Ramos (cell line): ENCODE measurements at regions not wholly inside any gene's neighbourhood (a gene's known extent, or its start where the extent isn't known, plus 50 kb on each side); places are given as distances from the start of the nearest gene placed in this dataset.
"Not testable (repeated sequence)": the region's sequence is repeated elsewhere in the genome, so short reads cannot be mapped to it uniquely, and the experiment has no call there.

ENCODE experiments used
- in situ Hi-C: fragments of 300-500 bp; cut with MboI; formaldehyde crosslinking; loops from one replicate; pipeline ENCODE4 v1.14.3; 2022; ENCODE audit warnings: low sequenced_read_pairs; ENCODE audit not compliant: unreplicated experiment

- in situ Hi-C loops, result not testable (repeated sequence)
Measured at GRCh38 chr3:14272041-14272958, 93.7 kb downstream of the LSM3 start.

DNA sequence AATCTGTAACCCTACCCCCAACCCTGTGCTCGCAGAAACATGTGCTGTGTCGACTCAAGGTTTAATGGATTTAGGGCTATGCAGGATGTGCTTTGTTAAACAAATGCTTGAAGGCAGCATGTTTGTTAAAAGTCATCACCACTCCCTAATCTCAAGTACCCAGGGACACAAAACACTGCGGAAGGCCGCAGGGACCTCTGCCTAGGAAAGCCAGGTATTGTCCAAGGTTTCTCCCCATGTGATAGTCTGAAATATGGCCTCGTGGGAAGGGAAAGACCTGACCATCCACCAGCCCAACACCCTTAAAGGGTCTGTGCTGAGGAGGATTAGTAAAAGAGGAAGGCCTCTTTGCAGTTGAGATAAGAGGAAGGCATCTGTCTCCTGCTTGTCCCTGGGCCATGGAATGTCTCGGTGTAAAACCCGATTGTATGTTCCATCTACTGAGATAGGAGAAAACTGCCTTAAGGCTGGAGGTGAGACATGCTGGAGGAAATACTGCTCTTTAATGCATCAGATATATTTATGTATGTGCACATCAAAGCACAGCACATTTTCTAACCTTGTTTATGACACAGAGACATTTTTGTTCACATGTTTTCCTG is 94.4 kb downstream of the LSM3 start:
- in situ Hi-C loops, result not testable (repeated sequence)

DNA sequence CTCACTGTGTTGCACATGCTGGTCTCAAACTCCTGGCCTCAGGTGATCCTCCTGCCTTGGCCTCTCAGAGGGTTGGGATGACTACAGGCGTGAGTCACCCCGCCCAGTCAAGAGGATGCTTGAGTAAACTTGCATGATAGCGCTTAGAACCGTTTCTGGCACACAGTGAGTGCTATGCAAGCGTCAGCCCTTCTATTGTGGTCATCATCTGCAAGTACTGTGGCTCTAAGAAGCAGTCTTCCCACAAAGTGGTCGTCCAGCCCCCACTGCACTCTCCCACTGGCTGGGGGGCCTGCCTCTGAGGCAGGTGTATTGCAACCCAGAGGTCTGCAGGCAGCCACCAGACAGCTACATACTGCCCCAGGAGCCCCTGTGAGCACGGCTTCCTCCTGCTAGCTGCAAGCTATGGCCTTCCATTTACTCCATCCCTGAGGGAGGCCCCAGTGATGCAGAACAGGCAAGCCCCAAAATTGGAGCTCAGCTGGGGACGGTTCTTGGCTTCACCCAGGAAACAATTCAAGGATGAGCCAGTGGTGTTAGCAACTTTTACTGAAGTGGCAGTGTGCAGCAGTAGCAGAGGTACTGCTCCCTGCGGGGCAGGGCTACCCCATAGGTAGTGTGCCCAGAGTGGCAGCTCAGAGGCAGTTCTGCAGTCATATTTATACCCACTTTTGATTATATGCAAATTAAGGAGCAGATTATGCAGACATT is 95.4 kb downstream of the LSM3 start:
- in situ Hi-C loops, result no loop called here

DNA sequence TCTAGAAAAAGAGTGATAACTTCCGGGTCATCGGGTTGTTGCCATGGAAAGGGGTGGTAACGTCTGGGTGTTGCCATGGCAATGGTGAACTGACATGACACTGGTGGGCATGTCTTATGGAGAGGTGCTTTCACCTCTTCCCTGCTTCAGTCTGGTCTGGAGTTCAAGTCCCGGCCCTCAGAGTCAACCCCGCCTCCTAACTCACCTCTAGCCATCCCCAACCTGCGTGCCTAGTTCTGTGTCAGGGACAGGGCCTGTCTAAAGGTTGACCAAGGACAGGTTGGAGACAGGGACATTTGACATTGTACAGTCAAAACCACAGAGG is 96.0 kb downstream of the LSM3 start:
- in situ Hi-C loops, result no loop called here

GRCh38 chr3:14274999-14275961 is 96.7 kb downstream of the LSM3 start:
- in situ Hi-C loops, result no loop called here

GRCh38 chr3:14275962-14276909 is 97.6 kb downstream of the LSM3 start:
- in situ Hi-C loops, result no loop called here

DNA sequence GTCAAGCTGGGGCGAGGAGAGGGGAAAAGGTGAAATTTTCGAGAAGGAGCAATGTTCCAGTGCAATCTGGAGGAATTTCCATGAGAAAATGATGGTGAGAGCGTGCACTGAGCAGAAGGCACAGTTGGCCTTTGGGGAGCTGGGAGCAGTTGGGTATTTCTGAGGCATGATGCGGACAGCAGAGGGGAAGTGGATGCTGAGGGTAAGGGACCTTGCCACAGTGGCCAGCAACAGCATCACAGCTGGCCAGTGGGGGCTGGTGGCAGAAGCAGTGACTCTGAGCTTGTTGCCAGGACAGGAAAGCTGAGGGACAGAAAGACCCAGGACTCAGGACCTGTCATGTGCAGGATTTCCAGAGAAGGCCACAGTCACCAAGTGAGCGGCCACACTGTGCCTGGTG is 98.9 kb downstream of the LSM3 start:
- in situ Hi-C loops, result no loop called here

DNA sequence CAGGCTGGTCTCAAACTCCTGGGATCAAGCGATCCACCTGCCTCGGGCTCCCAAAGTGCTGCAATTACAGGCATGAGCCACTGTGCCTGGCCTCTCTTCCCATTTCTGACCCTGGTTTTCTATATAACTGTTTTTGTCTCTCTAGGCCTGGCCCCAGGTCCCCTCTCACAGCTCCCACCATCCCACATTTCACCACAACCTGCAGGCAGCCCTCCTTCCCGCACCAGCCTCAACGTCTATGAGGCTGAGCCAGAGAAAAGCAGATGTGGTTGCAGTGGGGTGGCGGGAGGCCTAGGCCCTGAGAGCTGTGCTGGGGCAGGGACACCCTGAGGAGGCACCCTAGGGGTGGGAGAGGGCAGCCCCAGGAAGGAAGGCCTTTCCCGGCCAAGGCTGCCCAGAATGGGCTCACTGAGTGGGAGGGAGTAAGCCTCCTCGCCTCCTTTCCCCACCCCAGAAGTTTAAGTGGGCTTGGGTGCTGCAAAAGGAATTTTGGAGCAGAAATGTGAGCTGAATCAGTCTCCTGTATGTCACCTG is 99.7 kb downstream of the LSM3 start:
- in situ Hi-C loops, result no loop called here

- in situ Hi-C loops, result no loop called here
Measured at GRCh38 chr3:14278799-14279625, 100.4 kb downstream of the LSM3 start.

DNA sequence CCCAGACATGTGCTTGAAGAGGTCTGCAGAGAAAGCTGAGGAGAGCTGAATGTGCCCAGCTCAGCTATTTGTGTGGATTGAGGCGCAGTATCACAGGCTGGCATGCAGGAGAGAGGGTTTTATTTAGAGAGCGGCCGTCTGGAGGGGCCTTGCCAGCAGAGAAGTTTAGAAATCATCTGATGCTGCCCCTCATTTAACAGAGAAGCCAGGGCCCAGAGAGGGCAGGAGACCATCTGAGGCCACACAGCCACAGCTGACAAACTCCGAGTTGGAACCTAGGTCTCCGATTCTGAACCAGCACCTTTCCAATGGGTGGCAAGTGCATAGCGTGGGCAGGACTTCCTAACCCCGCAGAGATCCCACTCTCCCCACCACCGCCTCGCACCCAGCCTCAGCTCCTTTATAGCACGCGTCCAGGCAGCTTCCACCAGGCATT is 101.0 kb downstream of the LSM3 start:
- in situ Hi-C loops, result no loop called here

- in situ Hi-C loops, result no loop called here
Measured at GRCh38 chr3:14280326-14280725, 101.7 kb downstream of the LSM3 start.

DNA sequence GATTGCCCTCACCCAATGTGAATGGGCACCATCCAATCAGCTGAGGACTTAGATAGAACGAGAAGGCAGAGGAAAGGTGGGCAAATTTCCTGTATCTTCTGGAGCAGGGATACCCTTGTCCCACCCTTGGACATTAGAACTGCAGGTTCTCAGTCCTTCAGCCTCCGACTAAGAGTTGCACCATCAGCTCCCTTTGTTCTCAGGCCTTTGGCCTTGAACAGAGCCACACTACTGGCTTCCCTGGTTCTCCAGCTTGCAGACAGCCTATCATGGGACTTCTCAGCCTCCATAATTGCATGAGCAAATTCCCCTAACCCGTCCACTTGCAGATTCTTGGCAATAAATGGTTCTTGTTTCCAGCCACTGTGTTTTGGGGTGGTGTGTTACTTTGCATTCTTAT is 102.4 kb downstream of the LSM3 start:
- in situ Hi-C loops, result no loop called here

DNA sequence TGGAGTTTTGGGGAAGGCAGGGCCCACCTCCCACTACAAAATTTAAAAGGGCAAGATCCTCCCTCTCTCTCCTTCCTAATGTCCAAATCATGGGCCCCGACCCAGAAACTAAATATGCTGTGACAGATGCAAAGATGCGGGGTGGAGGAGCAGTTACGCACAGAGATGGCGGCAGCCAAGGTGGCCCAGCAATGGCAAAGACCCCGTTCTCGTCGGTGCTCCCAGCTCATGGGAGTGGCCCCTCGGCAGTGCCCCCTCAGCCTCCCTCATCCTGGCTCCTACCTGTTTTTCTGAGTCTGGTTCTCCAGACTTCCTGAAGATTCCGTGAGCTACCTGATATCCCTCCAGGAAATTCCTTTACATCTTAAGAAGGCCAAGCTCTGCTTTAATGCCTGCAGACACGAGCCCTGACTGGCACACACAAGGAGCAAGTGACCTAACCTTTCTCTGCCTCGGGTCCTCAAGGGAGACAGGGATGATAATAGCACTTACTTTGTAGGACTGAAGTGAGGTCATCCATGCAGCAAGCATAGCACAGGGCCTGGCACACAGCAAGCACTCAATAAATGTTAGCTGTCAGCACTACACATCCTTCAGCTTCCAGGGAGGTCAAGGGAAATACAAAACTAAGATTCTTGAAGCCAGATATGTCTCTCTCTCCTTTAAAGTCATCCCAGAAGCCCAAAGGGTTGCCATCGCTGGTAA is 103.5 kb downstream of the LSM3 start:
- in situ Hi-C loops, result no loop called here

DNA sequence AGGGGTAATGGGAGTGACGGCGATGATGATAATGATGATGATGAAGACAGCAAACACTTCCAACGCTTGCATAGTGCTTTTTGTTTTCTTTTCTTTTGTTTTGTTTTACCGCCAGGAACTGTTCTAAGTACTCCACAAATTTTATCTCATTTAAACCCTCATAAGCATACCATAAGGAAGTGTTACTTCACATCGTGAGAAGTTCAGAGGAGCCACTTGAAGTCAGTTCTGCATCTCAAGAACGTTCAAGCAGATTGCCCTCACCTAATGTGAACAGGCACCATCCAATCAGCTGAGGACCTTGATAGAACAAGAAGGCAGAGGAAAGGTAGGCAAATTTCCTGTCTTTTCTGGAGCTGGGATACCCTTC is 104.1 kb downstream of the LSM3 start:
- in situ Hi-C loops, result no loop called here

DNA sequence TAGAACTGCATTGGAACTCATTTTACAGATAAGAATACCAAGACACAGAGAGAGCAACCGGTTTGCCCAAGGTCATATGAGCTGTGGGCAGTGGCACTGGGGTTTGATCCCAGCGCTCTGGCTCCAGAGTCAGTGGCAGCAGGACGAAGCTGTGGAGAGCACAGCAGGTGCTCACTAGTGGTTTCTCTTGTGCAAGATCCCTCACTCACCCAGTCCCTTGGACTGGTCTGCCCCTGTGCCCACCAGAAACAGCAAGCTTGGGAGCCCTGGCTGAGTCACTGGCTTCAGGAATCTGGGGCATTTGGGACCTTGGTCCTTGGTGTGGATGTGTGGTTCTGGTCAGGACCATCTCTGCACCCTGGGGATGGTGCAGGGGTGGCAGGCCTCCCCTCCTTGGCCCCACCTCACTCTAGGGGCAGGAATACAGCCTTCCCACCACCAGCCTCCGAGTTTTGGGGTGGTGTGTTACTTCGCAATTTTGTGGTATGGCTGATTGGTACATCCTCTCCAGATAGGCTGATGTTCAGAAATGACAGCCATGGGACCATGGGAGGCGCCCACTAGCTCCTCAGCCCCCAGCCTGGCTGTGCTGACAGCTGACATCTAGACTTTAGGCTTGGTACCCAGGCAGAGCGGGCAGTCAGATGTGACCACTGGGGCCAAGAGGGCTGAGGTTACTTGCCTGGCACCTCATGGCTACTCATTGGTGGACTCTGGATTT is 104.6 kb downstream of the LSM3 start:
- in situ Hi-C loops, result no loop called here

GRCh38 chr3:14283813-14284438 is 105.3 kb downstream of the LSM3 start:
- in situ Hi-C loops, result no loop called here
